Hippocampal formation (tissue), 2 donors: ENCODE measurements at regions not wholly inside any gene's neighbourhood (a gene's known extent, or its start where the extent isn't known, plus 50 kb on each side); places are given as distances from the start of the nearest gene placed in this dataset.

ENCODE experiments used
- DNase-seq, 2 donors: peaks; one replicate each; lab custom pipeline; 2025; lab: John Stamatoyannopoulos, UW

DNA sequence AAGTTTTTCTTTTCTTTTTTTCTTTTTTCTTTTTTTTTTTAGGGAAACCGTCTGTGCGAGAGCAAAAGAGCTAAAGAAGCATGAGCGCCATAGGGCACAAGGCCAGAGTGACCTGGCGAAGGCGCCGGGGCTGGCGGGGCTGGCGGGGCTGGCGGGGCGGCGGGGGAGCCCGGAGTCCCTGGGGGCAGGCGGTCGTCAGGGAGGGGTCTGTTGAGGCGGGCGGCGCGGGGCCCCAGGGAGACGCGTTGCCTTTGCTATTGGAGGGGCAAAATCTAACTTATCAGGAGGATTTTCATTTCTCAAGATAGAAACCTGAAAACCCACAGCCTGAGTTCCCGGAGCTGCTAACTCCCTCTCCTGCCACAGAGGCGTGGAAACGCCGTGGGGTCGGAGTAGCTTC is 135.6 kb upstream of the SMAD1 start:
- no peak for DNase-seq

DNA sequence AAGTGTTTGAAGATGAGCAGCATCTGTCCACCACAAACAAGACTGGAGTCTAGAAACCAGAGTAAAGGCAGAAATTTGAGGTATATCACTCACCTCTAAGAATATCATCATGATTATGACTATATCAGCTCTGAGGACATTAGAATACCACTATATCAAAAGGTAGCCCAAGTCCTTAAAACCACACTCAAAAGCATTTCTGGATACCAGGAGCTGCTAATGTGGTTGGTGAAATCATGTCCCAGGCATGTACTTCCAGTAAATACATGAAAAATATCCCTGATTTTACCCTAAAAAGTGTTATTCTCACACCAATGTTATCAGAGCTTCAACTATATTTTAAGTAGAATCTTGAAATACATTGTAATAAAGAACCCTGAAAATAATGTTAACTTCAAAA is 136.3 kb upstream of the SMAD1 start:
- no peak for DNase-seq

DNA sequence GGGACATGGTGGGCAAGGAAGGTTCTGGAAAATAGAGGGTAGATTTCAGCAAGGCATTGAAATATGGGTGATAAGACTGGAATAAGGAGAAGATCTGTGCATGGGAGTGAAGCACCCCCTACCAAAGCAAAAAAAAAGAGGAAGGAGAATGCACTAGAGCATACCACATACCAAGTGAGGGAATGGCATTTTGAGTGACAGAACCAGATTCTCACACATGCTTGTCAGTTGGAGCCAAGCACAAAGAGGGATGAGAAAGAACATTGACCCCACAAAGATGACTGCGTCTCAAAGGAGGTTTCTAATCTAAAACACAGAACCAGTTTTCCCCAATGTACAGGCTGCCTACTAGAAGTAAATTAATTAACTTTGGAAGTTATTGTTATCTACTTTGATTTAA is 140.3 kb upstream of the SMAD1 start:
- no peak for DNase-seq

DNA sequence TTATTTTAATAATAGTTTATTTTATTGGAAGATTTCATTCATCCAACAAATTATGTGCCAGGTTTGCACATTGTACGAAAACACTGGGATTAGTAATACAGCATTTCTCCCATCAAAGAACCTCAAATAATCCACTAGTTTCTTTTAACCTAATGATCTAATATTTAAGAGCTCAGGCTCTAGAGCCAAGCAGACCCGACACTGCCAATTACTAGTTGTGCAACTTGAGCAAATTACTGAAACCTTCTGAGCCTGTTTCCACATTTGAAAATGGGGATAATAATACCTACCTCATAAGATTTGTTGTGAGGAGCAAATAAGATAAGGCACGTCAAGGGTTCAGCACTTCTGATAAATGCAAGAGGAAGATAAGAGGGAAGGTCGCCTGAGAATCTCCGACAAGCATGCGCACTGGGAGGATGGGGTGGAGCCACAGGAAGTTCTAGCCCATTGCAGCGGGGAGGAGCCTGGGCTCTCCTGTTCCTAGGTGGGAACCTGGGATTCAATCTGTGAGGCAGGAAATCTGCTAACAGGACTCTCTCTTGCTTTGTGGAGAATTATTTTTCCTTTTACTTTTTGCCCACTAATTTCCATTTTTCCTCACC is 141.5 kb upstream of the SMAD1 start:
- DNase-seq: no peak

DNA sequence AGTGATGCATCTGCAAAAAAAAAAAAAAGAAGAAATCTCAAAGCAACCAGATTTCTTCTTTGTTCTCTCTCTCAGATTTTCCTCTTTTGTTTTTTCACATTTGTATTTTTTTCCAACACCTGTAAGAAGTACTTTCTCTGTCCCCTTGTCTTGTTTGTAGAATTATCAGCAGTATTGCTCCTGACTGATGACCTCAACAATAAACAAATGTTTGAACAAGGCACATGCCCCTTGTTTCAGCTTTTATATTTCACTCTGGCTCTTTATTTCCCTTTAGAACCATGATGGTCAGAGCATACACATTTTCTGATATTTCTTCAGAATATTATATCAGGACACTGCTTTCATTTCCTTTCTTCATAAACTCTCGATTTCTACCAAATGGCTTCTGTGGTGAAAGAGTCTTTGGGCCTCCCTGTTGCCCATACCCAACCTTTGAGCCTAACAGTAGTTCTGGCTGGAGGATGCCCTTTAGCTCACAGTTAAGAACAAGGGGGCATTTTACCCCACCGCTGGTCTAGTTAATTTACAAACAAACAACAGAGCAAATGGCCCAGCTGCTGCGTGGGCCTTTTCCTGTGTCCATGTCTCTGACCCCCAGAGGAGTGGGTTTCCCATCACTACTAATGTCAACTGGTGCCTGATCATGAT is 142.5 kb upstream of the SMAD1 start:
- no peak for DNase-seq

DNA sequence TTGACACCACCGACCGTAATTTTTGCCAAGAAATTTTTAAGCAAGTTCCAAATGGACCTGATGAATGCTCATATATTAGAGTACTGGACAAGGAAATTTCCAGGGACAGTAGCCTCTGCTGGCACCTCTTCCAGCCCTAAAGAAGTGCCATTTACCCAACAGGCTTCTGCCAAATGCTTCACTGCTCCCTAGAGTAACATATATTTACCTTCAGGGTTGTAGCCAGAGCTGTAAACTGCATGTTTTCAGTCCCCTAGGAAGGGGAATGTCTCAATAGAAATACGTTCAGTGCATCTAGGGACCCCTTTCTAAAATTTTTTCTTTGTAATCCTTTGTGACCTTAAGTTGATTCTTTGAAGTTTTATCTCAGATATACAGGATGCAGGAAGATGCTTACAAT is 143.1 kb upstream of the SMAD1 start:
- no peak for DNase-seq

DNA sequence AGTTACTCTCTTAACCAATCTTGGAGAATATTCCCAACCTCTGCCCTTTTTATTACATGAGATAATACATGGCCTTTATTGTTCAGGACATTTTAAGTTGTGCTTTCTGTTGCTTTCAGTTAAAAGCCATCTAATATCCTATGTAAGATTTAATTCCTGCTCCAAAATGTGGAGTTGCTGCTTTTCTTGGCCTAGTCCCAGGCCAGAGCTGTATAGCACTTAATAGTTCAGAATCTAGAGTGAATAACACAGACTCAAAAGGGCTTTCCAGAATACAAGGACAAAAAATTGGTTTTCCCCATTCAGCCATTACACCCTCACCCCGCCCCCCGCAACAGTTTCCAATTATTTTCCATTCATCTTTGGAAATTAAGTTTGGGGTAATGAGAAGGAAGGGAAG is 144.3 kb upstream of the SMAD1 start:
- DNase-seq: no peak

DNA sequence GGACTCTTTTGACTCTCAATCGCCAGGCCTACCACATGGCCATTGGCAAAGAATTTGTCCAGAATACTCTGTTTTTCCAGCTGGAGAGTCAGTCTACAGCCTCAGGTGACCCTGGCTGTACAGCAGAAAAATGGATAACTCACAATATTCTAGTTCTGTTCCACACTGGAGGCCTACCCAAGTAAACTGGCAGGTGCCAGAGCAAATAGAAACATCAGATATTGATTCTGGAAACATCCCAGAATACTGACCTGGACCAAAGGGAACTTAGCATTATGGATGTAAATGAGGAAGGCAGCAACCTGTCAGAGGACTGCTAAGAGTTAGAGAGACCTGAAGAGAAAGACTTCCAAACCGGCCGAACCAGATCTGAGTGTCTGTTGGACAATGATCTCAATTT is 147.9 kb upstream of the SMAD1 start:
- no peak for DNase-seq

DNA sequence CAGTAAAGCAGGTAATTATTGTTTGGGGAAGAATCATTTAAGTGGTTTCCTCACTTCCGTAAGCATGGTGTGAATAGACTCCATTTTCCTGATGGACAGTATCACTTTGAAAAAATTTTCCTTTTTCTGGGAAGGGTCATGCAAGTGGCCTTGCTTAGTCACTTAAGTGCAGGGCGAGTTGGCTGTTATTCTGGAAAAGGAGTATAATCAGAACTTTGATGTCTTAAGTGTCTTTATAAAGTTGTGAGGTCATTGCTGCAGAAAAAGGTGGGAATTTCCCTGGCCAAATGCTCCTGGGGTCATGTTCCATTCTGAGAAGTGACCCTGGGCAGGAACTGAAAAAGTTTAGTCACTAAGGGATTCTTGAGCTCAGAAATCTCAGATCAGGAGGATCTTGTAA is 146.1 kb upstream of the OTUD4 start:
- no peak for DNase-seq

DNA sequence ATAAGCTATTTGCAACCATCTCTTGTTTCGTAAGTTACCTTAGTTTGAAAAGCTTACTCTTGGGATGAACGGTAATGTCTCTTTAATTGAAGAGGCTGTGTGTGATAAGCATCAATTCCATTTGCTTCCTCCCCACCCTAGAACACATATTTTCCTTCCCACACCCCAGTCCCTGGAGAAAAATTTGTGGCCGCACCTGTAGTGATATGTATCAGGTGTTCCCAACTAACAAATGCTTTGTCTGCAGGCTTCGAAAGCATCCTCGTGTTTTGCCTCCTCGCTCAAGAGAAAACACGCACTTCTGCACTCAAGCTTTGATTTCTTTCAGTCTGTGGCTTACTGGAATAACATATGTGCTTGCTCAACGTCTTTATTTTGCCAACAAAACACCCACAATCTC is 143.8 kb upstream of the OTUD4 start:
- DNase-seq: no peak

DNA sequence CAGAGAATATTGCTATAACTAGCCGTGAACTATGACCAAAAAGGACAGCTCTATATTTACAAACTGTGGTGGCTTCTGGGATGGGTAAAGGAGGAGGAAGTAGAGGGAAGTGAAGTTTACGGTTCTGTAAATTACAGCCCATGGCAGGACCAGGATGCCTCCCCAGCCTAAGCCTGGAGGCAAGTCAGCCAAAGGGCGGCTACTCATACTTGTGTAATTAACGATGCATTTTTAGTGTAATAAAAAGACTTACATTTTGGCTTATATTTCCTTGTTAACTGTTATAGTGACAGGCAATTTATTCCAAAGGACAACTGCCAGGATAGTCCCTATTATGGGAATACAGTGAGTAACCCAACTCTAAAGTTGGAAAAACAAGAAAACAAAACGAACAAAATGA is 139.9 kb upstream of the OTUD4 start:
- no peak for DNase-seq

DNA sequence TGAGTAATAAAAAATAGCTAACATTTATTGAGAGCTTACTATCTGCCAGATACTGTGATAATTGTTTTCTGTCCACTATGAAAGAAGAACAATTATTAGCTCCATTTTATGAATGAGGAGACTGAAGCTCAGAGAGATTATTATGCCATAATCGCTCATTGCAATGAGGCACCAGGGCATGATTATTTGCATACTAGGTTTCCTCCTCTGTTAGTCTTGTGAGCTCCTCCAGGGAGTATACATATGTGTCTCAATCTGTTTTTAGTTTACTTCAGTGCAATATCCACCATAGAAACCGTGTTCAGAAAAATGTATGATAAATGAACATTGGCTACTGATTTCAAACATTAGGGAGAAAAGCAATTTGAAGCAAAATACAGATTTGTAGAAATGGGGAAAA is 139.4 kb upstream of the OTUD4 start:
- DNase-seq: no peak

DNA sequence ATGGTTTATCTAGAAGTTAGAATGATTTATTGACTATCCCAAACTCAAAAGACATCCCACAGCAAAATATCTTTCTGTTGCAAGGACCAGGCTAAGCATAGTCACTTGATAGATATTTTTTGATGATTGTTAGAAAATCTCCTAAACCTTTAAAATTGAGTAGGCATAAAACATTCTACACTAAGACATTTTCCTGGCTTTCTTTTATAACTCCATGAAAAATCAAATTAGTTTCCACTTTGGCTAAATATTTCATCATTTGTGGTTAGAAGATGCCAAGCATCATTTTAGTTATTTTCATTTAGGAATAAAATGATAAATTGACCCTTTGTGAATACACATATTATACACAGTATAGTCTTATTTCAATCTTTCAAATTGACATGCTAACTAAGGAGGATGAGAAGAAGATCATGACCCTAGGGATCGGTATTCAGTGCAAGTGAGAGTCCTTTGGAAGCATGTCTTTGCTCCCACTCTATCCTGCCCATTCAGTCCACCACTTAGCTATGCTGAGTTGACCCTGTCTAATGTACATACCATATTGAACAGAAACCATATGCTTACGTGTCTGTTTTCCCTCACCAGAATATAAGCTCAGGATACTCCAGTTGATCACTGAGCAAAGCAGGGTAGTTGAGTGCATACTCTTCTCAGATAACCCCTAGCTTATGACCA is 136.6 kb upstream of the OTUD4 start:
- DNase-seq: no peak

DNA sequence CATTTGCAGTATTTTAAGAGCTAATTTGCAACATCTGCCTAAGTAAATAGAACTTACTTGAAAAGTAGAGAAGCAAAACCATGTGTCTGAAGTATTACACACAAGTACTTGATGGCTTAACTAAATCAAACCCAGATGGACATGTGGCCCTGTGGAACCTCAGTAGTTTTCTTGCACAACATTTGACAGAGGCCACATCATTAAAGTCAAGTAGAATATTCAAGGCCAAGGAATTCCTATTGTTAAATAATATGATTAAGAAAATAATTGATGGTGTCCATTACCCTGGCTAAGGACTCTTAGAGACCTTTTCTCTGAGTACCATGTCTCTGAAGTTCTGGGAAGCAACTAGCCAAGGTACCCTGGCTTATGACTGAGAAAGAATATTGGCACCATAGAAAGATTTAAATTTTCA is 135.4 kb upstream of the OTUD4 start:
- no peak for DNase-seq

DNA sequence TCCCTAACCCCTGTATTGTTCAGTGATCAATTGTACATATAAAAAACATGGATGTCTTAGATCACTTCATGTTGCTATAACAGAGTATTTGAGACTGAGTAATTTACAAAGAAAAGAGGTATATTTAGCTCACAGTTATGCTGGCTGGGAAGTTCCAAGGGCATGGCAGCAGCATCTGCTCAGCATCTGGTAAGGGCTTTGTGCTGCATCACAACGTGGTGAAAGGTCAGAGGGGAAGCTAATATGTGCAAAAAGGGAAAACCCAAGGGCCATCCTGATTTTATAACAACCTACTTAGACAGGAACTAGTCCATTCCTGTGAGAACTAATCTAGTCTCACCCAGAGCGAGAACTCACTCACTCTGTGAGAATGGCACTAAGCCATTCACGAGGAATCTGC is 128.2 kb upstream of the OTUD4 start:
- DNase-seq: no peak

DNA sequence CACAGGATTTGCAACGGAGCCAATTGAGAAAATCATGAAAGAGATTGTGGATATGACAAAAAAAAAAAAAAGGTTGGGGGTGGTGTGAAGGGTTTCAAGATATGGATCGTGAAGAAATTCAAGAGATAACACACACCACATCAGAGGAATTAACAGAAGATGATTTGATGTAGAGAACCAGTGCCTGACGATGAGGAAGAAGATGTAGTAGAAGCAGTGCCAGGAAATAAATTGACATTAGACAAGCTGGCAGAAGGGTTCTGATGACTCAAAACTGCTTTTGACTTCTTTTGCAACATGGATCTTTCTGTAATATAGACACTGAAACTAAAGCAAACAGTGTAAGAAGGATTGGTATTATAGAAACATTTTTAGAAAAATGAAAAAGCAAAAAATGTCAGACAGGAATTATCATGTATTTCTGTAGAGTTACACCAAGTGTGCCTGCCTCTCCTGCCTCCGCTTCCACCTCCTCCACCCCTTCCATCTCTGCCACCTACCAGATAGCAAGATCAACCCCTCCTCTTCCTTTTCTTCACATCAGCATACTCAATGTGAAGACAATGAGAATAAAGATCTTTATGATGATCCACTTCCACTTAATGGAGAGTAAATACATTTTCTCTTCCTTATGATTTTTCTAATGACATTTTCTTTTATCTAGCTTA is 127.5 kb upstream of the OTUD4 start:
- no peak for DNase-seq

DNA sequence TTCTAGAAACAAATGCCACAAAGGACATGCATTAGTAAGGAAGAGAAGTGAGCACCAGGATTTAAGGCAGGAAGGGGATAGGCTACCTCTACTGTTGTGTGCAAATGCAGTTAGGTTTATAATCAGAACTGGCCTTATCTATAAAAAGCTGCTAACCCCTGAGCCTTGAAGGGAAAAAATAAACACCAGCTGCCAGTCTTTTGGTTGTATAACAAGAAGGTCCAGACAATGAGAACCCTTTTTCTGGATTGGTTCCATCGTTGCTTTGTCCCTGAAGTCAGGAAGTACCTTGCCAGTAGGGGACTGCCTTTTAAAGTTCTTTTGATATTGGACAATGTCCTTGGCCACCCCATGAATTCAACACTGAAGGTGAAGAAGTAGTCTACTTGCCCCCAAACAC is 126.7 kb upstream of the OTUD4 start:
- DNase-seq: no peak

DNA sequence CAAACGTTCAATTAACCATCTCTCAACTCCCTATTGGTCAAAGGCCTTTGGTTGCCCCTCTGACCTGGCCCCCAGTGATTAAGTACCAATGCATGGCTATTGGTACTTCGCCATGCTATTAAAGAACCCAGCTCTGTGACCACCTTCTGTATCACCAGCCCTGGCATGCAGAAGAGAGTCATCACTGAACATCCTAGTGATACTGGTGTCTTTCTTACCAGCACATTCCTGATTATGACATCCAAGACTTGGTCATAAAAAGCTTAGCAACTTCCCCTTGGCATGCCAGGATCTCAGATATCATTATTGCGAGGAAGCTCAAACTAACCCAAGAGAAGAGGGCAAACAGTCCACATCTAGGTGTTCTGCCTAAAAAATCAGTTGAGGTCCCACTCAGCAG is 122.3 kb upstream of the OTUD4 start:
- no peak for DNase-seq

DNA sequence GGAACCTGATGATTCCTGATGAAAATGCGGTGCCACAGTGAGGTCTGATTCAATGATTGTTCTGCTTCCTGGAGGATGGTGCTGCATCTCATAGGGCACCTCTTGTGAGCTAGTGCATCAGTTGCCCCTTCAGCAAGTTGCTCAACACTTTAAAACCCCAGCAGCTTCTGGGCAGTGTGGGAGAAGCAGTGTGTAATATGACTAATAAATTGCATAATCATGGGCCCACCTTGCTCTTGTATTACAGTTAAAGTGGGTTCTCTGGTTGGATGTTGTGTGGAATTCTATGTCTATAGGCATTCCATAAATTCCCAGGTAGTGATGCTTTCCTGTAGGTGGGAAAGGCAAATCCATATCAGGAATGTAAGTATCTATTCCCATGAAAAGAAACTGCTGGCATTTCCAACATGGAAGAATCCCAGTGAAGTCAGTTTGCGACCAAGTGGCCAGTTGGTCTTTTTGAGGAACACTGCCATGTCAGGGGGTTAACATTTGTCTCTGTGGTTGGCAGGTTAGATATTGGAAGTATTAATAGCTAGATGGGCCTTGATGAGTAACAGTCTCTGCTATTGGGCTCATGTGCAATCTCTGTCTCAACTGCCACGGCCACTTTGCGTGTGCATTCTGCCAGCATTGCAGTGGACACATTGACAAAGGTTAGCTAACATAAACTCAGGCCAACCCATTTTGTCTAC is 121.1 kb upstream of the OTUD4 start:
- no peak for DNase-seq

DNA sequence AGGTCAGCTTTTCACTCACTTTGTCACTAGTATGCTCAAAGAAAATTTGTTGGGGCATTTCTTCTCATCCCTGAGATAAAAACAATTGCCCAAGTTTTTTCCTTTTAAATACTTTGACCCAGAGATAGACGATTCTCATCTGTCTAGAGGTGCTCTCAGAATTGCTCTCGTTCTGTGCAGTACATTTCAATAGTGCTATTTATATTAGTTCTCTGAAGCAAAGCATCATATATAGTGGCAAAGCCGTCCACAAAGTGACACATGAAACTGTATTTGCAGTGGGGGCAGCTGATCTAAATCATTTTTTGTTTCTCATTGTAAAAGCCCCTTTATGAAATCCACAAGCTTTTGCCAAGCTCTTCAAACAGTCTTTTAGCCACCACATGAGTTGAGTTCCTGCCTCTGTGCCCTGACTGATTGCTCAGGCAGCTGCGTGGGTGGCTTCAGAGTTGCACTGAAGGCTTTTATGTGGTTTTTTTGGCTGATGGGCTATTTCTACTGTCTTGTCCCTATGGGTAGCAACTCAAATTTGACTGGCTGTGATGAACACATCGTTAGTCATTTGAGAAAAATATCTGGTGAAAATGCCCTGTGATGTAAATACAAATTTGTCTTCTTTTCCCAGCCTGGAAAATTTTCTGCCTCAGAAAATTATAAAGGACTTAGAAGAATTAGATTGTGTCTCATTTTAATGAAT is 119.1 kb upstream of the OTUD4 start:
- DNase-seq: no peak

DNA sequence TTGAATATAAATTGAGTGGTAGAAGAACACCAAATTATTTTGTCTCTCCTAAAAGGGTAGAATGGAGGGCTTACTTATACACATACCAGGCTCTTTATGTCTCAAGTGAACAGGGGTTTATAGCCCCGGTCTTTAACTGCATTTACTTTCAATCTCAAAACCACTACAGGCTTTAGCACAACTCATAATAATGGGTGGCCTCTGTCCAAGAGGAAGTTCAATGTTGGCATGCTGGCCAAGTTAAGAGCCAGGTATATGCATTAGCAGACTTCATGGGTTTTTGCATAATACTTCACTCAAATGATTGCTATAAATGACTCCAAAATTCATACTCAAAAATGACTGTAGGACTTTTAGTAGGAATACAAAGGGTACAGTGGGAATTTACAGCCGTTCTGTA is 118.5 kb upstream of the OTUD4 start:
- no peak for DNase-seq

DNA sequence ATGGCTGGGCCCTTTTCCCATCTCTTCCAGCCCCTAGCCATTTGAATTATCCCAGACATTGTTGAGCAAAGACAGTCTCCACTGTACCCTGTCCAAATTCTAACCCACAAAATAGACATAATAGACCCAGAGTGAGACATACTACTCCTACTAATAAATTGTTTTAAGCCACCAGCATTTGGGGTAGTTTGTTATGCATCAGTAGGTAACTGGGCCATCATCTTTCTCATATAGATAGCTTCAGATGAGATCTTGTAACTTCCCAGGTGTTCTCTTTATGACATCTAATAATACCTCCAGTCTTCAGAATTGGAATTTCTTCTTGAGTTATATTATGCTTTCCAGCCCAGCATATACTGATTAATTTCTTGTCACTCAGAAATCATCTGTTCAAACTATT is 117.2 kb upstream of the OTUD4 start:
- no peak for DNase-seq
